ENCODE measurements at regions not wholly inside any gene's neighbourhood (a gene's known extent, or its start where the extent isn't known, plus 50 kb on each side); places are given as distances from the start of the nearest gene placed in this dataset.

DNA sequence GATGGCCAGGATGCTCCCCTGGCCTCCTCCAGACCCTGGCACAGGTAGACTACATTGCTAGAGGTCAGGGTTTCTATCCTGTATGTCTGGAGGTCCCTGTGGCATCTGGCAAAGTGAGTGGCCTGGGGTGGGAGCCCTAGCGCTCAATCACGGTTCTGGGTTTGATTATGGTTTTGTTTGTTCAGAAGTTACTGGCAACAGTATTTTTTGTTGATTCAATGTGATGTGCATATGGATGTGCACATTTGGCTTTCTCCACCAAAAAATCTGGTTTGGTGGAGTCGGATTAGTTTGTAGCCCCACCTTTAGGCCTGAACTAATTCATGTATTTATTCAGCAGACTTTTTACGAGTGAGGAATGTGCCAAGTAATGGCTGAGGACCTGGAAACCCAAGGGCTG, 109.7 kb downstream of the VEGFA start:
- H3K4me1 ChIP-seq (ENCODE audit: control insufficient read depth, insufficient read depth, low read length): peaks cover 12% of the 10 kb centered on the region
- CTCF ChIA-PET: no interaction called here
- intact Hi-C loops (cut with micrococcal nuclease; ENCODE audit: unreplicated experiment) (no loop called here), in situ Hi-C loops (cut with MboI) (no loop called here)
- FAIRE-seq (no peak), DNase-seq (ENCODE audit: low read depth, low spot score) (no peak), ATAC-seq (no peak)
- H3K9me3 ChIP-seq (replicated peaks; ENCODE audit: control insufficient read depth, insufficient read depth, low read length): no peaks in the 10 kb centered on the region
- H3K9ac ChIP-seq (ENCODE audit: control insufficient read depth, insufficient read depth, low read length): no peak overlapping the region
- H3K79me2 ChIP-seq (ENCODE audit: control insufficient read depth, insufficient read depth, low read length): no peaks in the 10 kb centered on the region
- RAD21 ChIA-PET (ENCODE audit: unreplicated experiment): no interaction called here
- 37% methylated on average over 4 of the region's 4 CpGs for WGBS (ENCODE audit: insufficient coverage, insufficient replicate concordance, low lambda C conversion rate, missing lambda C conversion rate)
- no peak overlapping the region for H3K4me3 ChIP-seq
- no peaks in the 10 kb centered on the region for H4K20me1 ChIP-seq (ENCODE audit: control insufficient read depth, insufficient read depth)
- BruUV-seq (replicated peaks): no TSS peak
- no peak overlapping the region for H3K4me2 ChIP-seq (ENCODE audit: control insufficient read depth, insufficient read depth)
- SMC1A ChIA-PET (ENCODE audit: uncharacterized antibody, unreplicated experiment): no interaction called here
- TF ChIP-seq, protein P1, sequence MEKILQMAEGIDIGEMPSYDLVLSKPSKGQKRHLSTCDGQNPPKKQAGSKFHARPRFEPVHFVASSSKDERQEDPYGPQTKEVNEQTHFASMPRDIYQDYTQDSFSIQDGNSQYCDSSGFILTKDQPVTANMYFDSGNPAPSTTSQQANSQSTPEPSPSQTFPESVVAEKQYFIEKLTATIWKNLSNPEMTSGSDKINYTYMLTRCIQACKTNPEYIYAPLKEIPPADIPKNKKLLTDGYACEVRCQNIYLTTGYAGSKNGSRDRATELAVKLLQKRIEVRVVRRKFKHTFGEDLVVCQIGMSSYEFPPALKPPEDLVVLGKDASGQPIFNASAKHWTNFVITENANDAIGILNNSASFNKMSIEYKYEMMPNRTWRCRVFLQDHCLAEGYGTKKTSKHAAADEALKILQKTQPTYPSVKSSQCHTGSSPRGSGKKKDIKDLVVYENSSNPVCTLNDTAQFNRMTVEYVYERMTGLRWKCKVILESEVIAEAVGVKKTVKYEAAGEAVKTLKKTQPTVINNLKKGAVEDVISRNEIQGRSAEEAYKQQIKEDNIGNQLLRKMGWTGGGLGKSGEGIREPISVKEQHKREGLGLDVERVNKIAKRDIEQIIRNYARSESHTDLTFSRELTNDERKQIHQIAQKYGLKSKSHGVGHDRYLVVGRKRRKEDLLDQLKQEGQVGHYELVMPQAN (conservative IDR thresholded peaks at IDR 0.05): no peak
- no peak for TF ChIP-seq EED (IDR thresholded peaks at IDR 0.05; ENCODE audit: low read depth)
- no peak for TF ChIP-seq STAT3 (IDR thresholded peaks at IDR 0.05; ENCODE audit: low read depth, low read length)
- no peak for TF ChIP-seq SREBF1 (IDR thresholded peaks at IDR 0.05; ENCODE audit: low read length)
- TF ChIP-seq MYB (IDR thresholded peaks at IDR 0.05; ENCODE audit: borderline replicate concordance, low read depth, low read length): no peak
- TF ChIP-seq, protein P2, sequence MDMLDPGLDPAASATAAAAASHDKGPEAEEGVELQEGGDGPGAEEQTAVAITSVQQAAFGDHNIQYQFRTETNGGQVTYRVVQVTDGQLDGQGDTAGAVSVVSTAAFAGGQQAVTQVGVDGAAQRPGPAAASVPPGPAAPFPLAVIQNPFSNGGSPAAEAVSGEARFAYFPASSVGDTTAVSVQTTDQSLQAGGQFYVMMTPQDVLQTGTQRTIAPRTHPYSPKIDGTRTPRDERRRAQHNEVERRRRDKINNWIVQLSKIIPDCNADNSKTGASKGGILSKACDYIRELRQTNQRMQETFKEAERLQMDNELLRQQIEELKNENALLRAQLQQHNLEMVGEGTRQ (IDR thresholded peaks at IDR 0.05; ENCODE audit: borderline replicate concordance, low read depth, low read length): no peak
- TF ChIP-seq ATF3 (IDR thresholded peaks at IDR 0.05; ENCODE audit: borderline replicate concordance, extremely low read depth, low read depth, low read length): no peak
- TF ChIP-seq MXI1 (IDR thresholded peaks at IDR 0.05; ENCODE audit: low read depth, low read length): no peak
- no peak for TF ChIP-seq HDAC2 (IDR thresholded peaks at IDR 0.05)
- no peak for TF ChIP-seq NR2F1 (conservative IDR thresholded peaks at IDR 0.05)
- no peak for TF ChIP-seq TCF7 (IDR thresholded peaks at IDR 0.05; ENCODE audit: borderline replicate concordance)
- no peak overlapping the region for H2AFZ ChIP-seq (ENCODE audit: control insufficient read depth, low read depth, low read length)
- POLR2A ChIA-PET: no interaction called here
- no peaks in the 10 kb centered on the region for H3K27me3 ChIP-seq (replicated peaks in 1 of 2; ENCODE audit: control insufficient read depth in 2 of 2, insufficient read depth in 2 of 2, low read length in 1 of 2)
- H3K36me3 ChIP-seq (ENCODE audit: control insufficient read depth in 2 of 2, insufficient read depth in 2 of 2, low read length in 1 of 2): no peaks in the 10 kb centered on the region
- H3K27ac ChIP-seq (ENCODE audit: control insufficient read depth, insufficient read depth): no peak overlapping the region
